ENCODE measurements at regions not wholly inside any gene's neighbourhood (a gene's known extent, or its start where the extent isn't known, plus 50 kb on each side); places are given as distances from the start of the nearest gene placed in this dataset.
"Not testable (repeated sequence)": the region's sequence is repeated elsewhere in the genome, so short reads cannot be mapped to it uniquely, and the experiment has no call there.

DNA sequence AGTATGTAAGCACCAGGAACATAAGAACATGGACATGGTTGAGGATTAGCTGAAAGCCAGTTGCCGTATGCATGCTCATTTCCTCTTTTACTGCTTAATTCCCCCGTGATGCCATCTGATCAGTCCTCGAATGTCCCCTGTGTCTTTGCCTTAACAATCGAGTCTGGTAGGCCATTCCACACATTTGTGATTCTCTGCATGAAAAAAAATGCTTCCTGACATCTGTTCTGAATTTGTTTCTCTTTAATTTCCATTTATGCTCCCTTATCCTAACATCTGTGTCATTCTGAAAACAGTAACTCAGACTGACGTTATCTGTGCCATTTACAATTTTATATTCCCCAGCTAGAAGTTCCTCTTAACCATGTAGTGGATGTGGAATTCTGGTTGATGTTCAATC is 158.2 kb upstream of the TOX3 start:
- TF ChIP-seq POLR2AphosphoS5 (IDR thresholded peaks at IDR 0.05; ENCODE audit: borderline replicate concordance, low read depth, low read length) = no peak
- H3K9ac ChIP-seq (ENCODE audit: insufficient read length) = no peak overlapping the region
- no peak overlapping the region for H3K4me3 ChIP-seq
- H3K27ac ChIP-seq = no peak overlapping the region
- H3K9me3 ChIP-seq (ENCODE audit: low read depth, low read length) = no peaks in the 10 kb centered on the region
- H3K36me3 ChIP-seq (ENCODE audit: insufficient read depth, low read length) = no peaks in the 10 kb centered on the region
- DNase-seq (ENCODE audit: low read depth, low spot score) = no peak

DNA sequence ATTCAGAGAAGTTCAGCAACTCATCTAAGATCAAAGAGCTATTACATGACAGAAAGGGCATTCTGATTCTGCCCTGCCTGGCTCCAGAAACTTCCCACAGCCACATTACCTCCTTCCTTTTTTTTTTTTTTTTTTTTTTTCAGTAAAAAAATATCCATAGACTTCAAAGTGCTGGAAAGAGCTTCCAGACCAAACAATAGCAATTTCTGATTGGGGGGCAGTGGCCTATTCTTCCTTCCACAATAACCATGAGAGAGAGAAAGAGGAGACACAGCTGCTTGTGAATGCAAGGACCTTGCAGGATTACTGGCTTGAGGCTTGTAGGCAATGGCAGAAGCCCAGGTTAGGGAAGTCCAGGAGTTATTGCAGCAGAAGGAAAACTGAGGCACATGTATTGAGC is 151.0 kb upstream of the TOX3 start:
- no peak overlapping the region for H3K27ac ChIP-seq

DNA sequence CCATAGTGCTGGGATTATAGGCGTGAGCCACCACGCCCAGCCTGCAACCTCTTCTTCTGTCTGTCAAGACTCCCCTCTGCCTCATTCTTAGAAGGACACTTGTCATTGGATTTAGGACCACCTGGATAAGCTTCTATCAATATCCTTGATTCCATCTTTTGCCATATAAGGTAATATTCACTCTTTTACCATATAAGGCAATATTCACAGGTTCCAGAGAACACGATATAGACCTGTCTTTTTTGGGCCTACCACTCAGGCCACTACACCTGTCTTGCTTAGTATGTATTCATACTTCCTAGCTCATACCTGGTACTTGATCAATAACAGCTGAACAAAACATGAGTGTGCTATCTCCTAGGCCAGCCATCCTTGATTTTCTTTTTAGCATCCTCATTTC is 149.2 kb upstream of the TOX3 start:
- Histone ChIP-seq H3K9ac (ENCODE audit: insufficient read length) (no peak overlapping the region), H3K27ac (no peak overlapping the region), H3K36me3 (ENCODE audit: insufficient read depth, low read length) (no peaks in the 10 kb centered on the region), H3K9me3 (ENCODE audit: low read depth, low read length) (no peaks in the 10 kb centered on the region), H3K4me3 (no peak overlapping the region)
- DNase-seq (ENCODE audit: low read depth, low spot score) = no peak
- TF ChIP-seq POLR2AphosphoS5 (IDR thresholded peaks at IDR 0.05; ENCODE audit: borderline replicate concordance, low read depth, low read length) (no peak), EZH2 (IDR thresholded peaks at IDR 0.05) (no peak), FOXP2 (optimal IDR thresholded peaks at IDR 0.05; ENCODE audit: control extremely low read depth, extremely low read length, insufficient read depth) (no peak)

More for the DNA sequence above, 151.0 kb upstream of the TOX3 start:
- no peak overlapping the region for H3K4me3 ChIP-seq
- H3K9me3 ChIP-seq (ENCODE audit: low read depth, low read length) = no peaks in the 10 kb centered on the region
- H3K36me3 ChIP-seq (ENCODE audit: insufficient read depth, low read length) = no peaks in the 10 kb centered on the region
- no peak for DNase-seq (ENCODE audit: low read depth, low spot score)
- TF ChIP-seq FOXP2 (optimal IDR thresholded peaks at IDR 0.05; ENCODE audit: control extremely low read depth, extremely low read length, insufficient read depth) (no peak), EZH2 (IDR thresholded peaks at IDR 0.05) (no peak), POLR2AphosphoS5 (IDR thresholded peaks at IDR 0.05; ENCODE audit: borderline replicate concordance, low read depth, low read length) (no peak)
- H3K9ac ChIP-seq (ENCODE audit: insufficient read length) = no peak overlapping the region

DNA sequence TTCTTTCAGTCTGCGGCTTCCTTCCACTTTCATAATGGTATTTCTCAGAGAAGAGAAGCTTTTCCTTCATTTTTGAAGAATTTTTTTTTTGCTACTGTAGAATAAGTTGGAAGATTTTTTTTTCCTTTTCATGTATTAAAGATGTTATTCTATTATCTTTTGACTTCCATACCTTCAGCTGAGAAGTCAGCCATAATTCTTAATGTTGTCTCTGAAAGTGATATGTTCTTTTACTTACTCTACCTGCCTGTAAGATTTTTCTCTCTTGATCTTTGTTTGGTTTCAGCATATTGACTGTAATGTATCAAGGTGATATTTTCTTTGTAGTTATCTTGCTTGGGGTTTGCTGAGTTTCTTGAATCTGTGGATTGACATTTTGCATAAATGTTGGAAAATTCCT is 143.5 kb upstream of the TOX3 start:
- no peak overlapping the region for H3K4me3 ChIP-seq
- DNase-seq (ENCODE audit: low read depth, low spot score) = no peak
- TF ChIP-seq POLR2AphosphoS5 (IDR thresholded peaks at IDR 0.05; ENCODE audit: borderline replicate concordance, low read depth, low read length) = no peak
- TF ChIP-seq EZH2 (IDR thresholded peaks at IDR 0.05) = no peak
- no peak for TF ChIP-seq FOXP2 (optimal IDR thresholded peaks at IDR 0.05; ENCODE audit: control extremely low read depth, extremely low read length, insufficient read depth)
- H3K9me3 ChIP-seq (ENCODE audit: low read depth, low read length) = no peaks in the 10 kb centered on the region
- no peaks in the 10 kb centered on the region for H3K36me3 ChIP-seq (ENCODE audit: insufficient read depth, low read length)
- H3K9ac ChIP-seq (ENCODE audit: insufficient read length) = no peak overlapping the region
- no peak overlapping the region for H3K27ac ChIP-seq

DNA sequence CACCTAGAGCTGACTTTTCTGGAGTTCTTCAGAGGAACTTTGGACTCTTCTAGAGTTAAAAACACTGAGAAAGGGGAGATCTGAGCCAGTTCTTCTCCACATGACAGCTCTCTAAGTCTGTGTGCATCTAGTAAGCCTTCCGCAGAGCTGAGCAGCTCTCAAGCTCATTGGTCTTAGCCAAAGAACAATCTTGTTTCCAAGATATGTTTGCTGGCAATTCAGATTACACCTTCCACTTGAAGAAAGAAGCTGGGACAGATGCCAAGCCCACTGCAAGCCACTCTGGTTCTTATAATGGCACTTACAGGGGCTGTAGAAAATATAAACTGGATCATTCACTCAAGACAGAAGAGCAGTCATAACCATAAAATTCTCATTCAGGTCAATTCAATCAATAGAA is 134.1 kb upstream of the TOX3 start:
- Histone ChIP-seq H3K9ac (ENCODE audit: insufficient read length) (no peak overlapping the region), H3K27ac (no peak overlapping the region), H3K36me3 (ENCODE audit: insufficient read depth, low read length) (no peaks in the 10 kb centered on the region), H3K4me3 (no peak overlapping the region), H3K9me3 (ENCODE audit: low read depth, low read length) (no peaks in the 10 kb centered on the region)
- no peak for TF ChIP-seq POLR2AphosphoS5 (IDR thresholded peaks at IDR 0.05; ENCODE audit: borderline replicate concordance, low read depth, low read length)
- no peak for TF ChIP-seq EZH2 (IDR thresholded peaks at IDR 0.05)
- TF ChIP-seq FOXP2 (optimal IDR thresholded peaks at IDR 0.05; ENCODE audit: control extremely low read depth, extremely low read length, insufficient read depth) = no peak
- no peak for DNase-seq (ENCODE audit: low read depth, low spot score)

DNA sequence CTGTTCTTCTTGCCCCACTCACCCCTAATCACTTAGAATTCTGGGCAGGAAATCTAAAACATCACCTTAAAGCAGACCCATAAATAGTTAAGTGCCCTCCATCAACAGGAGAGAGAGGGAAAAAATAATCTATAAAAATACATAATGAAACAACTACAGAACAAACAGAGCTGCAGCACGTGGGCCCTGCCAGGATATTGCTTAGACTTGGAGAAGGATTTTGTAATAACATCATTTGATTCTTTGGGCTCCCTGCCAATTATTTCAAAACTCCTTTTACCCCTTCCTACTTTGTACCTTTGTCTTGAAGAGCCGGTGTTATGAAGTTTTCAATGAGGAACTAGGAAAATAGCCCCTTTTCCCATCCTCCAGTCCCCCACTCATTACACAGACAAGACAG is 130.6 kb upstream of the TOX3 start:
- no peak overlapping the region for H3K4me3 ChIP-seq
- no peak for DNase-seq (ENCODE audit: low read depth, low spot score)
- H3K9me3 ChIP-seq (ENCODE audit: low read depth, low read length) = no peaks in the 10 kb centered on the region
- H3K36me3 ChIP-seq (ENCODE audit: insufficient read depth, low read length) = no peaks in the 10 kb centered on the region
- TF ChIP-seq FOXP2 (optimal IDR thresholded peaks at IDR 0.05; ENCODE audit: control extremely low read depth, extremely low read length, insufficient read depth) (no peak), EZH2 (IDR thresholded peaks at IDR 0.05) (no peak), POLR2AphosphoS5 (IDR thresholded peaks at IDR 0.05; ENCODE audit: borderline replicate concordance, low read depth, low read length) (no peak)
- H3K9ac ChIP-seq (ENCODE audit: insufficient read length) = no peak overlapping the region
- H3K27ac ChIP-seq = no peak overlapping the region

DNA sequence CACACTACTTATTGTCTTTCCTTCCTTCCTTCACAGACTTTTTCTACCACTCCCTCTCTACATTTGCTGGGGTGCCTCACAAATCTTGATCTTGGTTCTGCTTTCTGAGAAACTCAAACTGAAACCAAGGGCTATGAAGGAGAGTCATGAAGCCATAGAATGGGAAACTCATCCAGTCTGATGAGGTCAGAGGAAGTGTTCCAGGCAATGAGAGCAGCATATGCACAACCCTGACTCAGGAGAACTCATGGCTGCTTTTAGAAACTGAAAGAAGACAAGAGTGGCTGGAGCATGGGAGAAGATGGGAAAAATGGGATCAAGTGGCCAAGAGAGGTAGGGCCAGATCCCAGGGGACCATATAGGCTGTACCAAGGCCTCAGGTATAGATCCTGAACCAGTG is 130.0 kb upstream of the TOX3 start:
- TF ChIP-seq POLR2AphosphoS5 (IDR thresholded peaks at IDR 0.05; ENCODE audit: borderline replicate concordance, low read depth, low read length) (no peak), EZH2 (IDR thresholded peaks at IDR 0.05) (no peak), FOXP2 (optimal IDR thresholded peaks at IDR 0.05; ENCODE audit: control extremely low read depth, extremely low read length, insufficient read depth) (no peak)
- no peak overlapping the region for H3K9ac ChIP-seq (ENCODE audit: insufficient read length)
- no peaks in the 10 kb centered on the region for H3K9me3 ChIP-seq (ENCODE audit: low read depth, low read length)
- H3K4me3 ChIP-seq = no peak overlapping the region
- H3K27ac ChIP-seq = no peak overlapping the region
- DNase-seq (ENCODE audit: low read depth, low spot score) = no peak
- no peaks in the 10 kb centered on the region for H3K36me3 ChIP-seq (ENCODE audit: insufficient read depth, low read length)

DNA sequence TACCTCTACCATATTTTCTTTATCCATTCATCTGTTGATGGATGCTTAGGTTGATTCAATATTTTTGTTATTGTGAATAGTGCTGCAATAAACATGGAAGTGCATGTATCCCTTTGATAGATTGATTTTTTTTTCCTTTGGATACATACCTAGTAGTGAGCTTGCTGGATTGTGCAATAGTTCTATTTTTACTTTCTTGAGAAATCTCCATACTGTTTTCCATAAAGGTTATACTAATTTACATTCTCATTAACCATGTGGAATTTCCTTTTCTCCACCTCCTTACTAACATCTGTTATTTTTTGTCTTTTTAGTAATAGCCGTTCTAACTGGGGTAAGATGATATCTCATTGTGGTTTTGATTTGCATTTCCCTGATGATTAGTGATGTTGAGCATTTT is 124.6 kb upstream of the TOX3 start:
- no peak overlapping the region for H3K4me3 ChIP-seq
- DNase-seq (ENCODE audit: low read depth, low spot score) = no peak
- H3K36me3 ChIP-seq (ENCODE audit: insufficient read depth, low read length) = no peaks in the 10 kb centered on the region
- no peak overlapping the region for H3K9ac ChIP-seq (ENCODE audit: insufficient read length)
- no peaks in the 10 kb centered on the region for H3K9me3 ChIP-seq (ENCODE audit: low read depth, low read length)
- TF ChIP-seq FOXP2 (optimal IDR thresholded peaks at IDR 0.05; ENCODE audit: control extremely low read depth, extremely low read length, insufficient read depth) (no peak), EZH2 (IDR thresholded peaks at IDR 0.05) (no peak), POLR2AphosphoS5 (IDR thresholded peaks at IDR 0.05; ENCODE audit: borderline replicate concordance, low read depth, low read length) (no peak)
- H3K27ac ChIP-seq = no peak overlapping the region

DNA sequence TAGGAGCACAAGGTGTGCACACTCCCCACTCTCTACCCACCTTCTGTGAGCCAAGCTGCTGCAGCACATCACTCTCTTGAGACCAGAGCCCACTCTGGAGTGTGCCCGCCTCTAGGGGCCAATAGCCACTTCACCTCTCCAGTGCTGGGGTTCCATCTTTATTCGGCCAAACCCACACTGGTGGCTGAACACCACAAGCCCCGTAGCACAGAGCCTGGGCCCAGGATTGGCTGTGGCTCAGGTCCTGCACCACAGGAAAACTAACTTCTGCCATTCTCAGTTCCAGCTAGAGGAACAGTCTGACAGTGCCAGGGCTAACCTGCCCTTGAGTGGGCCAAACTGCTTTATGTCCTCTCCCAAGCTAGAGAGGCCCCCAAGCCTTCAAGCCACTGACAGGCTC is 111.0 kb upstream of the TOX3 start:
- H3K36me3 ChIP-seq (ENCODE audit: insufficient read depth, low read length) = no peaks in the 10 kb centered on the region
- no peak overlapping the region for H3K27ac ChIP-seq
- no peak overlapping the region for H3K9ac ChIP-seq (ENCODE audit: insufficient read length)
- H3K9me3 ChIP-seq (ENCODE audit: low read depth, low read length) = no peaks in the 10 kb centered on the region
- no peak overlapping the region for H3K4me3 ChIP-seq
- DNase-seq (ENCODE audit: low read depth, low spot score) = no peak
- TF ChIP-seq FOXP2 (optimal IDR thresholded peaks at IDR 0.05; ENCODE audit: control extremely low read depth, extremely low read length, insufficient read depth) (no peak), POLR2AphosphoS5 (IDR thresholded peaks at IDR 0.05; ENCODE audit: borderline replicate concordance, low read depth, low read length) (no peak), EZH2 (IDR thresholded peaks at IDR 0.05) (no peak)

DNA sequence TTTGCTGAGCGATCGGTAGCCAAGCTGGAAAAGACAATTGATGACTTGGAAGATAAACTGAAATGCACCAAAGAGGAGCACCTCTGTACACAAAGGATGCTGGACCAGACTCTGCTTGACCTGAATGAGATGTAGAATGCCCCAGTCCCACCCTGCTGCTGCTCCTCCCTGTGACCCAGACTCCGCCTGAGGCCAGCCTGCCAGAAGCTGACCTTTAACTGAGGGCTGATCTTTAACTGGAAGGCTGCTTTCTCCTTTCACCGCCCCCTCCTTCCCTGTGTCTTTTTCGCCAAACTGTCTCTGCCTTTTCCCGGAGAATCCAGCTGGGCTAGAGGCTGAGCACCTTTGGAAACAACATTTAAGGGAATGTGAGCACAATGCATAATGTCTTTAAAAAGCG is 109.0 kb upstream of the TOX3 start:
- not testable (repeated sequence) for H3K4me3 ChIP-seq; H3K36me3 ChIP-seq (ENCODE audit: insufficient read depth, low read length); H3K27ac ChIP-seq

DNA sequence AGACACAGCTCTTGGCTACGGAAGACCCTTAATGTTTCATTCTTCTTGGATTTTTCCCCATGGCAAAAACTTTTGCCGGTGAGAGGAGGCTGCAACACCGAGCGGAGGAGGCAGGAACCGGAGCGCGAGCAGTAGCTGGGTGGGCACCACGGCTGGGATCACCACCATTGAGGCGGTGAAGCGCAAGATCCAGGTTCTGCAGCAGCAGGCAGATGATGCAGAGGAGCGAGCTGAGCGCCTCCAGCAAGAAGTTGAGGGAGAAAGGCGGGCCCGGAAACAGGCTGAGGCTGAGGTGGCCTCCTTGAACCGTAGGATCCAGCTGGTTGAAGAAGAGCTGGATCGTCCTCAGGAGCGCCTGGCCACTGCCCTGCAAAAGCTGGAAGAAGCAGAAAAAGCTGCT is 108.2 kb upstream of the TOX3 start:
- H3K9me3 ChIP-seq (ENCODE audit: low read depth, low read length); DNase-seq (ENCODE audit: low read depth, low spot score): not testable (repeated sequence)

More for the DNA sequence above, 109.0 kb upstream of the TOX3 start:
- not testable (repeated sequence) for H3K9me3 ChIP-seq (ENCODE audit: low read depth, low read length); DNase-seq (ENCODE audit: low read depth, low spot score); H3K9ac ChIP-seq (ENCODE audit: insufficient read length)

More for the DNA sequence above, 108.2 kb upstream of the TOX3 start:
- not testable (repeated sequence) for H3K27ac ChIP-seq; H3K9ac ChIP-seq (ENCODE audit: insufficient read length); H3K4me3 ChIP-seq; H3K36me3 ChIP-seq (ENCODE audit: insufficient read depth, low read length)
